ENCODE measurements at regions not wholly inside any gene's neighbourhood (a gene's known extent, or its start where the extent isn't known, plus 50 kb on each side); places are given as distances from the start of the nearest gene placed in this dataset.

DNA sequence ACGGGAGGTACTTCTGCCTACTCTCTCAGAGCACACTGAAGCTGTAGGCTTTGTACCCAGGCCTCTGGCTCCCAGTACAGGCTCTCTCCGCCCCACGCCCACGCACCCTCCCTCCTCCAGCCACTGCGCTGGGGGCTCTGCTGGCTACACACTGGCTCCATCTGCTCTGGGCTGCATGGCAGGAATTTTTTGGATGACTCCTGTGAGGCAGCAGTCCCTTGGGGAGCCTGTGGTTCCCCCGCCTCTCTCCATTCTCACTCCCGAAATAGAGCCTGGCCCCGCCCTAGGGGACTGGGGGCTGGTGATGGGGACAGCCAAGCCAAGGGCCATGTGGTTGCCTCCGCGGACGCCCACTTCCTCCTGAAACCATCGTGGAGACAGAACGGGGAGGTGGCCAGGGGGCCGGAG is 58.1 kb upstream of the ADRA2C start:
- H3K9me3 ChIP-seq (ENCODE audit: control insufficient read depth in 4 of 4, insufficient read depth in 3 of 4, low read length in 3 of 4), result peaks cover 0 to 3% (median 0%) of the 10 kb centered on the region in 4 donors
- no peak overlapping the region for H3K9ac ChIP-seq (ENCODE audit: insufficient read depth in 1 of 2, low read length in 2 of 2)
- ATAC-seq (ENCODE audit: insufficient read depth, low FRiP score) (no peak), DNase-seq (peak; percentile 6 to 27 (median 17))
- no peaks in the 10 kb centered on the region for H3K36me3 ChIP-seq (ENCODE audit: control insufficient read depth in 4 of 4, insufficient read depth in 4 of 4, low read length in 4 of 4)
- H3K27me3 ChIP-seq (ENCODE audit: control insufficient read depth in 3 of 3, insufficient read depth in 3 of 3, low read length in 2 of 3), result peaks cover 0 to 19% (median 13%) of the 10 kb centered on the region in 3 donors
- no peak overlapping the region for H3K4me3 ChIP-seq
- H3K4me1 ChIP-seq (ENCODE audit: control insufficient read depth in 5 of 5, insufficient read depth in 5 of 5, low read length in 5 of 5), result peaks cover 0 to 9% (median 0%) of the 10 kb centered on the region in 5 donors
- TF ChIP-seq, protein P1, sequence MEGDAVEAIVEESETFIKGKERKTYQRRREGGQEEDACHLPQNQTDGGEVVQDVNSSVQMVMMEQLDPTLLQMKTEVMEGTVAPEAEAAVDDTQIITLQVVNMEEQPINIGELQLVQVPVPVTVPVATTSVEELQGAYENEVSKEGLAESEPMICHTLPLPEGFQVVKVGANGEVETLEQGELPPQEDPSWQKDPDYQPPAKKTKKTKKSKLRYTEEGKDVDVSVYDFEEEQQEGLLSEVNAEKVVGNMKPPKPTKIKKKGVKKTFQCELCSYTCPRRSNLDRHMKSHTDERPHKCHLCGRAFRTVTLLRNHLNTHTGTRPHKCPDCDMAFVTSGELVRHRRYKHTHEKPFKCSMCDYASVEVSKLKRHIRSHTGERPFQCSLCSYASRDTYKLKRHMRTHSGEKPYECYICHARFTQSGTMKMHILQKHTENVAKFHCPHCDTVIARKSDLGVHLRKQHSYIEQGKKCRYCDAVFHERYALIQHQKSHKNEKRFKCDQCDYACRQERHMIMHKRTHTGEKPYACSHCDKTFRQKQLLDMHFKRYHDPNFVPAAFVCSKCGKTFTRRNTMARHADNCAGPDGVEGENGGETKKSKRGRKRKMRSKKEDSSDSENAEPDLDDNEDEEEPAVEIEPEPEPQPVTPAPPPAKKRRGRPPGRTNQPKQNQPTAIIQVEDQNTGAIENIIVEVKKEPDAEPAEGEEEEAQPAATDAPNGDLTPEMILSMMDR (IDR thresholded peaks at IDR 0.05; ENCODE audit: control extremely low read depth, extremely low read depth), result no peak
- no peak overlapping the region for H3K27ac ChIP-seq (ENCODE audit: low read depth in 1 of 2, low read length in 1 of 2)
- WGBS, 2 donors, result 44 to 50% methylated on average over 14 of the region's 14 CpGs

DNA sequence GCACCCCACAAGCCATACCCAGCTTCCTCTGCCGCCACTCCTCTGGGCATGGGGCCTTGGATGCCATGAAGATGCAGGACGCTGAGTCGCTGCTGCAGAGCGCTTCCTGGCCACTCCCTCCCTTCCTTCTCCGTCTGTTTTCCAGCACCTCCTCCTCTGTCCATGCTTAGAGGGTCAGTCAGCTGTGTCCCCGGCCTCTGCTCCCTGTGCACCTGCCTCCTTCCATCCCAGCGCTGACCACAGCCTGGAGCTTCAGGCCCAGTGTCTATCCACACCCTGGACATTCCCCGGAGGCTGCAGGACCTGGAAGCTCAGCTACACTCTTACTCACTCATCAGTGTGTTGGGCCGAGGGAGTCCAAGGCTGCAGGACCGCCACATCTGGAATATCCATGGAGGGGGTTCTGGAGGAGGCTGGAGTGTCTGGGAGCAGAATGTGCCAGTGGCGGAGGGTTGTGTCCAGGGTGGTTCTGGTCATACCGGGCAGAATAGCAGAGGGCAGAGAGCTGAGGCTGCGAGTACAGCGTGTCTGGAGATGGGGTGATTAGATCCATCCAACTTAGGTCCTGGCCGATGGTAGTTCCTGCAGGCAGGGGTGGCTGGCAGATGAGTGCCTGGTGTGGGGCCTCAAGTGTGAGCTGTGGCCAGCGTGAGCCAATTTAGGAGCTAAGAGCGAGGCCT is 58.6 kb upstream of the ADRA2C start:
- H3K27ac ChIP-seq (ENCODE audit: low read depth in 1 of 2, low read length in 1 of 2), result no peak overlapping the region
- H3K36me3 ChIP-seq (ENCODE audit: control insufficient read depth in 4 of 4, insufficient read depth in 4 of 4, low read length in 4 of 4), result no peaks in the 10 kb centered on the region
- peaks cover 0 to 23% (median 14%) of the 10 kb centered on the region in 3 donors for H3K27me3 ChIP-seq (ENCODE audit: control insufficient read depth in 3 of 3, insufficient read depth in 3 of 3, low read length in 2 of 3)
- peaks cover 0 to 12% (median 0%) of the 10 kb centered on the region in 5 donors for H3K4me1 ChIP-seq (ENCODE audit: control insufficient read depth in 5 of 5, insufficient read depth in 5 of 5, low read length in 5 of 5)
- no peak overlapping the region for H3K9ac ChIP-seq (ENCODE audit: insufficient read depth in 1 of 2, low read length in 2 of 2)
- 68 to 72% methylated on average over 17 of the region's 17 CpGs for WGBS, 2 donors
- no peak overlapping the region for H3K4me3 ChIP-seq
- DNase-seq (no peak), ATAC-seq (ENCODE audit: insufficient read depth, low FRiP score) (no peak)
- H3K9me3 ChIP-seq (ENCODE audit: control insufficient read depth in 4 of 4, insufficient read depth in 3 of 4, low read length in 3 of 4), result peaks cover 0 to 3% (median 0%) of the 10 kb centered on the region in 4 donors
- TF ChIP-seq, protein P1 (IDR thresholded peaks at IDR 0.05; ENCODE audit: control extremely low read depth, extremely low read depth), result no peak

DNA sequence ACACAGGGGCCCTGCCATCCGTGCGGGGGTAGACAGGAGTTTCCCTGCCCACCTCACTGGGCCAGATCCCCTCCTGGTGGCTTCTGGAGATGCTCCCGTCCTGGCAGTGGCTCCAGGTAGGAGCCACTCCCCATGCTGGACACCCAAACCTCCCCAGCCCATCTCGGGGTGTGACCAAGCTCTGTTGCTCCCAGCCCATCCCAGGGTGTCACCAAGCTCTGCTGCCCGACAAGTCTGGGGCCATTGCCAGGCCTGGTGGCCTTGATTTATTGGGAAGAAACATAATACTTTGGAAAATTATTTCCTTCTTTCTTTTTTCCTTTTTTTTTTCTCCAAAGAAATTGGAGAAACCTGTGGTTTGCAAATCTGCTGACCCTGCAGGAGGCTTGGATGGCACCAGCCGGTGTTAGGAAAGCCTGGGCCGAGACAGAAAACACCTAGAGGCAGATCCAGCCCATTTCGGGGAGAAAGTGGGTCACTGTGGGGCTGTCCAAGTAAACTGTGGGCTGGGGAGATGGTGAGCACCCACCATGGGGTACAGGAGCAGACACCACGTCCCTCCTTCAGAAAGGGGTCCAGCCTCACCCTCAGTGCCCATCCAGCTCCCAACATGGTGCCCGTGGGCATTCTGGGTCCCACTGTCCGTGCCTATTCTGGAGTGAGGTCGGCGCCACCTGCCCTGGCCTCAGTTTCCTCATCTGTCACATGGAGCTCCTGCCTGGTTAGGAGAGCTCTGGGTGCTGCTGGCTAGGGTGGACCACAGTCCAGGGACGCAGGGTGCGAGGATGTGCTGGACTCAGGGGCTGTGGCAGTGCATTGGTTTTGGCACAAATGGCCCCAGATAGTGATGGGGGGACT is 59.4 kb upstream of the ADRA2C start:
- WGBS, 2 donors, result 83 to 91% methylated on average over 15 of the region's 15 CpGs
- no peak for DNase-seq
- H3K27ac ChIP-seq (ENCODE audit: low read depth in 1 of 2, low read length in 1 of 2), result no peak overlapping the region
- no peaks in the 10 kb centered on the region for H3K36me3 ChIP-seq (ENCODE audit: control insufficient read depth in 4 of 4, insufficient read depth in 4 of 4, low read length in 4 of 4)
- ATAC-seq (ENCODE audit: insufficient read depth, low FRiP score), result no peak
- H3K4me3 ChIP-seq, result no peak overlapping the region
- no peak overlapping the region for H3K9ac ChIP-seq (ENCODE audit: insufficient read depth in 1 of 2, low read length in 2 of 2)
- peaks cover 0 to 28% (median 14%) of the 10 kb centered on the region in 3 donors for H3K27me3 ChIP-seq (ENCODE audit: control insufficient read depth in 3 of 3, insufficient read depth in 3 of 3, low read length in 2 of 3)
- peaks cover 0 to 3% (median 0%) of the 10 kb centered on the region in 4 donors for H3K9me3 ChIP-seq (ENCODE audit: control insufficient read depth in 4 of 4, insufficient read depth in 3 of 4, low read length in 3 of 4)
- TF ChIP-seq, protein P1 (IDR thresholded peaks at IDR 0.05; ENCODE audit: control extremely low read depth, extremely low read depth), result no peak
- peaks cover 0 to 12% (median 0%) of the 10 kb centered on the region in 5 donors for H3K4me1 ChIP-seq (ENCODE audit: control insufficient read depth in 5 of 5, insufficient read depth in 5 of 5, low read length in 5 of 5)
